HG03442 (cell line): ENCODE measurements at regions not wholly inside any gene's neighbourhood (a gene's known extent, or its start where the extent isn't known, plus 50 kb on each side); places are given as distances from the start of the nearest gene placed in this dataset.

ENCODE experiments used
- ATAC-seq: cut with Tn5 transposase; IDR thresholded peaks from one replicate; pipeline ENCODE4 v1.9.1; 2021; ENCODE audit warnings: mild to moderate bottlenecking, moderate library complexity; ENCODE audit not compliant: unreplicated experiment

DNA sequence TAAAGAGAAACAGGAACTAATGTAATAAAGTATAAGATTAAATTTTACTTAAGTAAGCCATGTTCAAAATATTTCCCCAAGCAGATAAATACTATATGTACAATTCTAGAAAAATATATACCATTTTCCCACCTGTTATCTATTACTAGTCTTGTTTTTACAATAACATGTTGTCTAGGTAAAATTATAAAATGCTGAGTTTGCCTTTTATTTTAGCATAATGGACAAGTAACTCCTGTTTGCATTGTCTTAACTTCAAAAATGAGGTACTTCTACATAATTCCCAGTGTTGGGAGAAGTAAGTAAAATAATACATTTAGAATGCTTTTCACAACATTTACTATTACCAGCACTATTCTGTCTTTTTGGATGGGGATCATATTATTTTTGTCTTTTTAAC lies 800.5 kb downstream of the SLITRK6 start:
- ATAC-seq: no peak

DNA sequence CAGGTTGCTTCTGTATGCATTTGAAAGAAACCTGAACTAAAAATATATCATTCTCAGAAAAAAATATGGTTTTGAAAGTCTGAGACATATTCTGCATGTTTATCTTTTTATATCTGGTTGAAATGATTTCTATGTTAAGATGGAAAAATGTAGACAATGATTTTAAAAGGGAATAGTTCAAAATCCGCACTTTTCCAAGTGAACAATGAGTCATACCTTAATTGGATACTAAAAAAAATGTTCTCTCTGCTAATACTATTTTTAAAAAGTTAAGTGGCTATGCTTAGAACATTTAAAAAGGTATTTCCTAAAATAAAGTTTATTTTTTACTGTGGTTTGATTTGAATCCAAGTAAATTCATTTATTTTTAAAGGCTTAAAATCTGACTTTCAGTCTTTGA lies 801.4 kb downstream of the SLITRK6 start:
- ATAC-seq: no peak

DNA sequence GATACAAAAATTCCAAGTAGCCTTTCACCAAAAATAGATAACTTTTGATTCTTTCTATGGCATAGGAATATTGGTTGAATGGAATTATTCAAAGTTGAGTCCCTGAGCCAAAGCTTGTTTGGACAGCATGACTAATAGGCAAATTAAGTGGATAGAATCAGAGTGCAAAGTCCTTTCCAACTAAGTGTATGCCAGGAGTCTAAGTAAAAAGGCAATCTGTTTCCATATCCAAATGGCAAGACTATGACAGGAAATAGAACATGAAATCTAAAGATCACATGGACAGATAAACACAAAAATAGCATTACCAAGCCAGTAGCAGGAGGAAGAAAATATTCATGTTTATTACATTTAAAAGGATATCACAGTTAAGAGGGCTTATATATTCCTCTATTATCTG lies 804.6 kb downstream of the SLITRK6 start:
- ATAC-seq: no peak

DNA sequence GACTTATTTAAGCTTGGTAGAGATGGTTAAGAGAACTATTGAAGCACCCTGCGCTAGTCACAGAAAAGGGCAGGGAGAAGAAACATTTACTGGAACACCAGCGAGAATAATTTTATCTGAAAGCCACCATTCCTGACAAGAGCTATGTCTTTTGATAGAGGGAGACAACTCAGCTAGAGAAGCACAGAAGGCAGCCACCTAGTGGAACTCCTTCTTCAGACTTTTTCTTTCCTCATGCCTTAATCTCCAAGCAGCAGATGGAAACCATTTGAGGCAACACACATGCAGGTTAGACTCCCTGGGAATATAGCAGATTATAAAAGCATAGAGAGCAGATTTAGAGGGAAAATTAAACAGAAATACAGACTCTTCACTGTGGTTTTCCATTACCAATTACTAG lies 813.4 kb downstream of the SLITRK6 start:
- no peak for ATAC-seq

DNA sequence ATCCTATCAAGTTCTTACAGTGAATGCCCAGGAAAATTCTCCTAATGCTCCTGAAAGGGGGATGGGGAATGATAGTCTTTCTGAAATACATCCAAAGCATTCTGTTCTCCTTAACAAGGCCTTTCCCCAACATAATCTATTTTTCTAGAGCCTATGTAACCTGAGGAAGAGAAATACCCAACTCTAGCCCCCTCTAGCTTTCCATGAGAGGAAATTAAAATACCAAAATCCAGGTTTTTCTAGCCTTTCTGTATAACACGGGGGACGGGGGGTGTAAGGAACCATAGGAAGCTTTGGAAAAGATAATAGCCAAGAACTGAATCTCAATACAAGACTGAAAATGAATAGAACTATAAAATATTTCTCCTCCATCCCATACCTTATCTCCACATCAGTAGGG lies 815.9 kb downstream of the SLITRK6 start:
- ATAC-seq: no peak

DNA sequence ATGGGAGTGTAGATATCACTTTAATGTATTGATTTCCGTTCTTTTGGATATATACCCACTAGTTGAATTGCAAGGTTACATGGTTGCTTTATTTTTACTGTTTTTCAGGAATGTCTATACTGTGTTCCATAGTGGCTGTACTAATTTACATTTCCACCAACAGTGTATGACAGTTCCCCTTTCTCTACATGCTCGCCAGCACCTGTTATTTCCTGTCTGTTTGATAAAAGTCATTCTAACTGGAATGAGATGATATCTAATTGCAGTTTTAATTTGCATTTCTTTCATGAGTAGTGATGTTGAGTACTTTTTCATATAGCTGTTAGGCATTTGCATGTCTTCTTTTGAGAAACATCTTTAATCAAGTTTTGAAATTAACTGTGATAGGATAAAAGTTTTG lies 818.6 kb downstream of the SLITRK6 start:
- ATAC-seq: no peak

DNA sequence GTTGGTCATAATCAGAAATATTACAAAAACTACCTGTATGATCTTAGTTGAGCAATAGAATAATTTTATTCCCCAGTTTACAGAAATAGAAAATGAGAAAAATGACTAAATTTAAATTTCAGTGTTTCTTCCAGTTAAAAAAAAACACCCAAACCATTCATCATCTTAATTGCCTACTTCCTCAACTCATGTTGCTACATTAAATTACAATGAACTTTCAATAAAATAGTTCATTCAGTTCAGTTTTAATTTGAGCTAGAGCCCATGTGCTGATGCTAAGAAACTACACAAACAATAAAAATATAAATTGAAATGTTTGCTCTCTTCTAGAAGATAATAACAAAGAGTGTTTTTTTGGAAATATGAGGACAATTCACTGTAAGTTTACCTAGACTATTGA lies 820.4 kb downstream of the SLITRK6 start:
- no peak for ATAC-seq

DNA sequence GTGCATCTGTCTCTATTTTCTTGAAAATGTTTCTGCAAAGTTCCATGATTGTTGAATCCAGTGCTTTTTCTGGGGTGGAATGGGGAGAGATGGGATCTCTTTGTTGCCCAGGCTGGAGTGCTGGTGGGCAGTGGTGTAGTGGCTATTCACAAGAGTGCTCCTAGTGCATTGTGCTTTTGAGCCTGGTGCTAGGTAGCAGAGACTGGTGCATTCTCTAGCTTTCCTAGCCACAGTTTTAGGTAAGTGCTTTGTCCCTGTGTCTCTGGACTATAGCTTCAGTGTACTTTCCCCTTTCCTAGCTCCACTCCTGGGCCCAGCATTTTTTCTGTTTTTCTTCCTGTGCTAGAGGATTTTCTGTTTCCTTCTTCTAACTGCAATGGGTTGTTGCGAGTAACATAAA lies 825.6 kb downstream of the SLITRK6 start:
- ATAC-seq: no peak

DNA sequence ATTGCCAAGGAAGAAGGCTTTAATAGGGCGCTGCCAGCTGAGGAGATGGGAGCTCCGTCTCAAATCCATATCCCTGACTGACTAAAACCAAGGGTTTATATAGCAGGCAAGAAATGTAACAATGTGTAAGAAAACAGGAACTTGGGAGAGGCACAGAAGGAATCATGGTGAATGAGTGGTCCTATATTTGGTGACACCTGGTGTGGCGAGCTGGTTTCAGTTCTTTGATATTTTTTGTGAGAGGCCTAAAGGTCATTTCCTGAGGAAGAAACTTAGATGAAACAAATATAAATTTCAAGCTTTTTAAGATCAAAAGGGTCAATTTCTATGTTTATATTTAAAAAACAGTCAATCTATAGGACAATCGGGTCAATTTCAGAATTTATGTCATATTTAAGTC lies 826.3 kb downstream of the SLITRK6 start:
- no peak for ATAC-seq

DNA sequence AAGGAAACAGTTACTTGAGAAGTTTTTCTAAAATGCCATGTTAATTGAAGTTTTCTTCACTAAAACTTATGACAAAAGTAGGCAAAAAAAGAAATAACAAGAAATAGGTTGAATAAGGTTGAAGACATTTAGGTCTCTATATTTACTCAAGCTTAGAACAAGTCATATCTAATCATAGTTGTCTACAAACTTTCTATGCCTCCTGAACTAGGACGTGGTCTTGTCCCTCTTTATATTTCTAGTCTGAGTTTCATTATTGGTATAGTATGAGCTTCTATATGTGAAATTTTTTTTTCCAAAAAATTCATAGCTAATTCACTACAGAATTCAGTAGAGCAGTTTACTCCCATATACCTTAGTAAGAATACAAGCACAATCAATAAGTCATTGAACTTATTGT lies 836.4 kb downstream of the SLITRK6 start:
- no peak for ATAC-seq

DNA sequence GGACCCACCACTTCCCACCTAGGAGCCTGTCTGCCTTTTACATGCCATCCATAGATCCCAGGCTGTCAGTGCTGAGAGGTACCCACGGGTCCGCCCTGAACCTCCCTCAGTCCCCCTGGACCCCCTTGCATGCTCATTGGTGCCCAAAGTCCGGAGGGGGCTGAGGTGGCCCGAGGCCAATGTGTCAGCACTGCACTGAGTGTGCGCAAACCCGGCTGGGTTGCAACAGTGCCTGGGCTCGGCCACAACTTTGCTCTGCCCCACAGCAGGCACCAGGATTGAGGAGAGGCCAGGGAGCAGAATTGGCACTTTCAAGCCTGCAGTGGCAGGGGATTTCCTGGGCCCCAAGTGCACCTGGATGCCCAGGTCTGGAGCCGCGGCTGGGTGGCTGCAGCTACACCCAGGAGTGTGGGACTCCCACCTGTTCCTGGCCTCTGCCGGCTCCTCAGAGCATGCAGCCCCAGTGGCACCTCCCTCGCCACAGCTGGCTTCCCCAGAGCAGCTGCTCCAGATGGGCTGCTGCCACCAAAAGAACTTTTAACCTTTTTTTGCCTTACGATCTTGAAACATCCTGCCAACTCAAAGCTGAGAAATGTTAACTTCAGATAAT lies 837.0 kb downstream of the SLITRK6 start:
- no peak for ATAC-seq

DNA sequence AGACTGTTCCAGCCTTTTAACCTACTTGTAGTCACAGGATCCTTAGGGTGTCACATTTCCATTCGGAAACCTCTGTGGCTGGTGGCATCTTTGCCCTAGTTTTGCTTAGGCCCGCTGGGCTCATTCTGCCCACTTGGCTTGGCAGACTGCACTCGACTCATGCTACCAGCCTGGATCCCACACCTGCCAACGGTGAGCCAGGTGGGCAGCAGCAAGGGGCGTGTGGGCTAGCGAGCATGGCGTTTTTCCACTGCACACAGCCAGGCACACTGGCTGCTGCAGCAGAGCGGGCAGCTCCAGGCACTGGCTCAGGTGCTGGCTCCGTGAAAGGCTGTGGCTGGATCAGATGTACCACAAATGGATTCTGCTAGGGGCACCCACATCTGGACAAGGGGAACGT lies 838.2 kb downstream of the SLITRK6 start:
- ATAC-seq: no peak

DNA sequence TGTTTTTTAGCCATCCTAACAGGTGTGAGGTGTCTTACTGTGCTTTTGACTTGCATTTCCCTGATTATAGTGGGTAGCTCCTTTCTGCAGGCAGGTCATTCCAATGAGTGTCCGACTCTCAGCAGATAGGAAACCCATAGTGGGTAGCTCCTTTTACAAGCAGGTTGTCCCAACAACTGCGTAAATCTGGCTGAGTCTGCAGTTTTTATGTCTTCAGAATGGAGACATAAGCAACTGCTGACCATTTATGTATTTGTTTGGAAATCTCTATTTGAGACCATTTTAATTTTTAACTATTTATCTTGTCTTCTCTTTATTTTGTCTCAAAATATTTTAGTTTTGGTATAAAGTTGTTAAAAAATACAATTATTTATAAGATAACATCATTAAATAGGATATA lies 839.4 kb downstream of the SLITRK6 start:
- no peak for ATAC-seq

DNA sequence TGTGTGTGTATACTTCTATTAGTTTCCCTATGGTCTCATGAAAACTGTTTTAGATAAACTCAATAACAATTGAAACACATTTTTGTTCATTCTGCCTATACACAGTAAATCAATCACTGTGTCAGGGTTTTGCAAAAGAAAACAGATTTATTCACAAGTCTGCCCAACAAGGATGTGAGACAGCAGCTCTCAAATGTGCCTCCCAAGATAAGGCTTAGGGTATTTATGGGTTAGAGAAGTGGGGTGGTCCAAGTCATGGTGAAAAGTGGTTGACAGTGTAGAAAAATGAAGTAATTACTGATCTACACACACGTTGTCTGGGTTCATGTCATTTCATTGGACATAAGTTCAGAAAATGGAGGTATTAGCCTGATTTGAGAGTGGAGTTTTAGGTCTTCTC lies 844.6 kb downstream of the SLITRK6 start:
- ATAC-seq: no peak

DNA sequence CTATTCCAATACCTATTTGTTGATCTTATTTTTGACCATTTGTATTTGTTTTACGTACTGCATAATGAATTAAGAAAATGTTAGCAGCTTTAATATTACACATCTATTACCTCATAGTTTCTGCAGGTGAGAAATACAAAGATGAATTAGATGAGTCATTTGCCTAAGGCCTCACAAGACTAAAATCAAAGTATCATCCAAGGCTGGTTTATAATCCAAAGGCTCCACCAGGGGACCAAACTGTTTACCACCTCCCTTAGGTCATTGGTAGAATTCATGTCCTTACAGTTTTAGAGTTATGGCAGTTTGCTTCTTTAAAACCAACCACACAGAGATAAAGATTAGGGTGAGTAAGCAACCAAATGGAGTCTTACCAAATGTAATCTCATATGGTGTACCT lies 848.1 kb downstream of the SLITRK6 start:
- ATAC-seq: no peak

DNA sequence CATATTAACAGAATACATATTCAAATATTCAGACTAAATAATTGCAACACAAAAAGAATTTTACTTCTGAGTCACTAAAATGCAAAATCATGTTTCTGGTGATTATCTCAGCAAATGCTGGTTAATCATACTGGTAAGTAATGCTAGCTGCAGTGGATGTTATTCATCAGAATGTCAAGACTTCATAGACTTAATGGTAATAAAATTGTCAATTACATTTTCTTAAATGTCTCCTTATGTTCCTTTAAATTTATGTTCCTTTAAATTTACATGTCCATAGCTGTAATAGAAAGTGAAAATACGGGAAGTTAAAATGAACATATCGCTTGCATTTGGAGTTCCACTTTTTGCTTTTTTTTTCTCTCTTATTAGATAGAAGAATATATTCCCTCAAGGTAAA lies 853.0 kb downstream of the SLITRK6 start:
- no peak for ATAC-seq

DNA sequence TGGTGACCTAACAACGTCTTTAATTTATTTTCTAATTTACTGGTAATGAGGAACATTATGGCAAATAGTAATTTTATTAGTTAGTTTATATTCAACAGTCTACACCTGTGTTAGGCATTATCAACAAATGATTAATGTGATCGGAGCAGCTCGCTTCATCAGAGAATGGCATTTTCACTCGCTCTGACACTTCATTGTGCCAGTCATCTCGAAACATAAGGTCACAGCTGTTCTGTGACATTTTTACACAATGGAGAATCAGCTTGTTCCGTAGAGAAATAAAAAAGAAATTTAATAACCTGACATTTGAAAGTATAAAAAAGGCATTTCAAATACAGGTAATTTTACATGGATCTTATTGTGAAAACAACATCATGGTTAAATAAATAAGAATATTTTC lies 858.4 kb downstream of the SLITRK6 start:
- ATAC-seq: no peak

DNA sequence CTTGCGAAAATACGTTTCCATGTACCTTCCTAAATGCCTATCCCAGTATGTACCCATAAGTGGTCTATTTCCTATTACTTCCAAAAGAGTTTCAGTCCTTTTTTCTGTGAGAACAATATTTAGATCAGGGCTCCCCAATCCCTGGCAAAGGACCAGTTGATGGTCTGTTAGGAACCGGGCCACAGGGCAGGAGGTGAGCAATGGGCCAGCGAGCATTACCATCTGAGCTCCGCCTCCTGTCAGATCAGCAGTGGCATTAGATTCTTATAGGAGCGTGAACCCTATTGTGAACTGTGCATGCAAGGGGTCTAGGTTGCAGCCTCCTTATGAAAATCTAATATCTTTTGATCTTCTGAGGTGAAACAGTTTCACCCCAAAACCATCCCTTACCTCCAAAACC lies 859.1 kb downstream of the SLITRK6 start:
- ATAC-seq: no peak

DNA sequence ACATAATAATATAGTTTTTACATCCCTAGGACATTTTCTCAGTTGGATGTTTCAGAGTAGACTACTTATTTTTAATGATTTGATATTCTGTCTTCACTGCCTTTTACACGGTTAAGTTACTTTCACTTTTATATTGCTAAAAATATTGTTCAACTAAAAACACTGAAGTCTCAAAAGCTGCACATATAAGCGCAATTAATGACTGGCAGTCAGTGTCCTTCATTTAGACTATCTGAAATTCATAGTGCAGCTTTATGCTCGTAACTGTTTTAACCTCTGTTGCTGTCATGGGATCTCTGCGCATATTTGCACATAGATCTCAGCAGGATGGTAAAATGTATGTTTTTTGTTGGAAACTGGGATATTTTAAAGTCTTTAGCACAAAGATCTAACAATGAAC lies 864.3 kb downstream of the SLITRK6 start:
- no peak for ATAC-seq

DNA sequence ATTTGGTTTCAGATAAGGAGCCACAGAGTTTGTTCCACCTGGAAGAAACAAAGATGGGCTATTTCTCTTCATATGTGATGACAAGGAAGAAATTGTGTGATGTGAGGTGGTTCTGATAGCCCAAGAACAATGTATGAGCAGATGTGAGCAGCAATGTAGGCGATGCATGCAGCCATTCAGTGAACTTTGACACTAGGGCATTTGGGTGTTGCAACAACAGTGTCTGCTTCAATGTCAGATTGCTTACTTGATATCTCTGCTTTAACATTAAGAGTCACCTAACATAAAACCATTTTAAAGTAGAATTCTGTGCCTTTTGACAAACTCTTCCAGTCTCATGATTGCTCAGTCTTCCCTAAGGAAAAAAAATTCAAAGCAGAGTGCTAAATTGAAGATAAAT lies 865.4 kb downstream of the SLITRK6 start:
- no peak for ATAC-seq

DNA sequence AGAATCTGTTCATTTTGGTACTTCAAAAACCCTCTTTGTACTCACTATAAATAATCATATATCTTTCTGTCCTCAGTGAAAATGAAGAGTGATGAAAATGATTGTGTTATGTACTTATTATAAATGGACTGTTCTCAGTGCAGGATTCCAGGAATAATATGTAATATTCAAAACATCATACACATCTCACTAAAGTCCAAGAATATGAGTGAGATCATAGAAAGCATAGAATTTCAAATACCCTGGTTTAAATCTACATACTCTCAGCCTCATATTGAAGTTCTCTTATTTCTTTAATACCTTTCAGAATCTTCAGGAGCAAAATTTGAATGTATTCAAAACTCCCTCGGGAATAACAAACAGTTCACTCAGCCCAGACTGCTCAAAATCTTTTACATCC lies 868.0 kb downstream of the SLITRK6 start:
- ATAC-seq: no peak

DNA sequence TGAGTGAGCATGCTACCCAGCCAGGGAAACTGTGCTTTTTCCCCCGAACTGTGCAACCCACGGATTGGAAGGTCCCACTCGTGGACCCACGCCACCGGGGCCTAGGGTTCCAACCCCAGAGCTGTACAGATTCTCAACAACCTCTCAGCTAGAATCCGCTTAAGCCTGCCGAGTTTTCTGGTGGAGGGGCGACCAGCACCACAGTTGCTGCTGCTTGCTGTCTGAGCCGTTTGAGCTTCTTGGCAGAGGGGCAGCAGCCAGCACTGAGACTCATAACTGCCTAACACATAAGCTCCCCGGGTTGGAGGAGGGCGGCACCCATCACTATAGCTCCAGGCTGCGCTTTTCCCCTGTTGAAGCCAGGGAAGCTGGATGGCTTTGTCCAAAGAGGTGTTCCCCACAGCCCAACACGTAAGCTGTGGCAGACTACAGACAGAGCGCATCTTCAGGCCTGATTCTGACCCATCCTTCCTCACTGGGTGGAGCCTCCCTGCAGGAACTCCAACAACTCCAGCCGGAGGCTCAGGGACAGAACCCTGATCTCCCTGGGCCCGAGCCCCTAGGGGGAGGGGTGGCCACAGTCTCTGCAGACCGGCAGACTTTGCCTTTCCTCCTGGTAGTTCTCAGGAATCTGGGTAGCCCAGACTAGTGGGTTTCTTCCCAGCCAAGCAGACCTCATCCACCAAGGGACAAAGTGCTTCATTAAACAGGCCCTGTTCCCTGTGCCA lies 871.6 kb downstream of the SLITRK6 start:
- ATAC-seq: no peak

DNA sequence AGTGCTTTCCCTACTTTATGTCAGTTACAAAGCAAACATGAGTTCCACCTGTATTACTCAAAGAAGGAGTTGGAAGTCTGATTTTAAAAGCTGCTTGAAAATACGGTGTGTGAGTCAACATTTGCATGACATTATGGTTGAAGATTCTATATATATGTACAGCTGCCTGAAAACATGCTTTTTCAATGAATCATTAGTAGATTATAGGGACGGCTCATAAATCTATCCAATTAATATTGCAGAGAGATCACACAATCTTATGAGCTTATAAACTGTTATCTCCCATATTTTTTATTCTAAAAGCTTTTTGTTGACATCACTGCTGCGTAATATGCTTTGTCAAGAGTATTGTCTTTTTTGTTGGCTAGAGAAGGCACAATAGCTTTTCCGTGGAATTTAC lies 873.8 kb downstream of the SLITRK6 start:
- no peak for ATAC-seq
